DMS53 treated with DMSO at 0.1 percent for 48 hours (cell line): ENCODE measurements at regions not wholly inside any gene's neighbourhood (a gene's known extent, or its start where the extent isn't known, plus 50 kb on each side); places are given as distances from the start of the nearest gene placed in this dataset.

ENCODE experiments used
- DNase-seq: peaks from one replicate; lab custom pipeline; 2025; ENCODE audit not compliant: unreplicated experiment; lab: John Stamatoyannopoulos, UW

- DNase-seq, result no peak
Observed at GRCh38 chrX:69085151-69085550, 80.1 kb downstream of the PJA1 start.

- no peak for DNase-seq
Observed at GRCh38 chrX:69083801-69084200, 81.5 kb downstream of the PJA1 start.

GRCh38 chrX:69083361-69083760 lies 81.9 kb downstream of the PJA1 start:
- DNase-seq, result no peak

GRCh38 chrX:69082753-69083150 lies 82.5 kb downstream of the PJA1 start:
- DNase-seq, result no peak

- no peak for DNase-seq
Observed at GRCh38 chrX:69082055-69082752, 83.0 kb downstream of the PJA1 start.

GRCh38 chrX:69080855-69081465 lies 84.3 kb downstream of the PJA1 start:
- no peak for DNase-seq

- no peak for DNase-seq
Observed at GRCh38 chrX:69079268-69079667, 86.0 kb downstream of the PJA1 start.

GRCh38 chrX:69077895-69078455 lies 87.3 kb downstream of the PJA1 start:
- no peak for DNase-seq

- DNase-seq, result no peak
Observed at GRCh38 chrX:69076088-69076487, 89.2 kb downstream of the PJA1 start.

GRCh38 chrX:69074726-69075125 lies 90.5 kb downstream of the PJA1 start:
- DNase-seq, result no peak

- no peak for DNase-seq
Observed at GRCh38 chrX:69073721-69074120, 91.5 kb downstream of the PJA1 start.

- no peak for DNase-seq
Observed at GRCh38 chrX:69073241-69073640, 92.0 kb downstream of the PJA1 start.

- no peak for DNase-seq
Observed at GRCh38 chrX:69072486-69073006, 92.7 kb downstream of the PJA1 start.

- no peak for DNase-seq
Observed at GRCh38 chrX:69070949-69071650, 94.2 kb downstream of the PJA1 start.

GRCh38 chrX:69069876-69070275 lies 95.4 kb downstream of the PJA1 start:
- no peak for DNase-seq

- no peak for DNase-seq
Observed at GRCh38 chrX:69069086-69069445, 96.2 kb downstream of the PJA1 start.

- no peak for DNase-seq
Observed at GRCh38 chrX:69068301-69069085, 96.8 kb downstream of the PJA1 start.

GRCh38 chrX:69067841-69068240 lies 97.4 kb downstream of the PJA1 start:
- no peak for DNase-seq

- no peak for DNase-seq
Observed at GRCh38 chrX:69066966-69067525, 98.2 kb downstream of the PJA1 start.

GRCh38 chrX:69066021-69066757 lies 99.1 kb downstream of the PJA1 start:
- DNase-seq, result no peak
